T-cell (primary cell): ENCODE measurements at regions not wholly inside any gene's neighbourhood (a gene's known extent, or its start where the extent isn't known, plus 50 kb on each side); places are given as distances from the start of the nearest gene placed in this dataset.

Experiments
- ATAC-seq, 4 experiments: fragments of 200-7000 bp in 3 of 4; fragments of 150-1000 bp in 1 of 4; cut with Tn5 transposase; replicated peaks in 1 of 4; 1 replicate in 3 of 4; 2 replicates in 1 of 4; pipeline ENCODE4 v1.10.0; 2021; ENCODE audit warnings: moderate library complexity in 3 of 4, mild to moderate bottlenecking in 2 of 4, moderate number of reproducible peaks in 1 of 4
- CTCF ChIA-PET, 2 donors: fragments of 300-600 bp; sonication (Branson Sonifier 250); formaldehyde crosslinking; loops; one replicate each; lab custom pipeline; 2022; ENCODE audit warnings: antibody characterized with exemption in 2 of 2; lab: Charles Lee
- POLR2A ChIA-PET, 2 donors: fragments of 300-600 bp; sonication (Branson Sonifier 250); formaldehyde crosslinking; loops; one replicate each; lab custom pipeline; 2022; ENCODE audit warnings: antibody characterized with exemption in 2 of 2; lab: Charles Lee
- DNase-seq, 35 experiments: peaks; one replicate each; pipeline versions ENCODE4 v3.0.0 to v3.0.0-alpha.2; 2013 to 2023
- H3K27ac ChIP-seq: one replicate; pipeline ENCODE4 v1.5.1; 2013; ENCODE audit warnings: low read length
- H3K27me3 ChIP-seq, 2 experiments: replicated peaks in 1 of 2; 1 replicate in 1 of 2; 2 replicates in 1 of 2; pipeline versions ENCODE4 v1.6.1 to v1.7.0; 2013; ENCODE audit warnings: low read length in 1 of 2, mixed read lengths in 1 of 2; ENCODE audit not compliant: control insufficient read depth in 2 of 2, insufficient read depth in 2 of 2; ENCODE audit errors: extremely low read depth in 1 of 2
- H3K36me3 ChIP-seq, 2 donors: 1 replicate in 1 of 2; 2 replicates in 1 of 2; pipeline versions ENCODE4 v1.6.1 to v1.7.0; 2013; ENCODE audit warnings: low read length in 1 of 2; ENCODE audit not compliant: control insufficient read depth in 2 of 2, insufficient read depth in 1 of 2; ENCODE audit errors: extremely low read depth in 1 of 2
- H3K4me1 ChIP-seq, 2 experiments: 1 replicate in 1 of 2; 2 replicates in 1 of 2; pipeline versions ENCODE4 v1.6.1 to v1.7.0; 2013; ENCODE audit warnings: low read length in 2 of 2, mixed read lengths in 1 of 2; ENCODE audit not compliant: insufficient read depth in 2 of 2, control insufficient read depth in 1 of 2; ENCODE audit errors: extremely low read depth in 1 of 2
- H3K4me3 ChIP-seq, 2 donors: 1 replicate in 1 of 2; 2 replicates in 1 of 2; pipeline versions ENCODE4 v1.5.1 to v1.7.0; 2013; ENCODE audit warnings: mild to moderate bottlenecking in 2 of 2, low read length in 1 of 2, moderate library complexity in 1 of 2; ENCODE audit not compliant: control insufficient read depth in 1 of 2; ENCODE audit errors: extremely low read depth in 1 of 2
- H3K9me3 ChIP-seq: 2 replicates; pipeline ENCODE4 v1.7.0; 2013
- H3K27ac Mint-ChIP-seq, 2 donors: one replicate each; pipeline ENCODE4 v1.8.0; 2020 to 2021; ENCODE audit warnings: mild to moderate bottlenecking in 2 of 2, mixed read lengths in 2 of 2
- H3K27me3 Mint-ChIP-seq, 2 donors: one replicate each; pipeline ENCODE4 v1.8.0; 2021 to 2022; ENCODE audit warnings: mixed read lengths in 2 of 2
- H3K36me3 Mint-ChIP-seq: one replicate; pipeline ENCODE4 v1.8.0; 2021; ENCODE audit warnings: mixed read lengths
- H3K4me1 Mint-ChIP-seq, 3 donors: one replicate each; pipeline ENCODE4 v1.8.0; 2020 to 2022; ENCODE audit warnings: mixed read lengths in 3 of 3, mild to moderate bottlenecking in 1 of 3
- H3K4me3 Mint-ChIP-seq, 3 donors: one replicate each; pipeline ENCODE4 v1.8.0; 2020 to 2022; ENCODE audit warnings: mild to moderate bottlenecking in 3 of 3, mixed read lengths in 3 of 3, moderate library complexity in 3 of 3
- H3K9me3 Mint-ChIP-seq, 3 donors: one replicate each; pipeline ENCODE4 v1.8.0; 2020 to 2022; ENCODE audit warnings: mixed read lengths in 3 of 3
- WGBS: methylation state at CpG from one replicate; pipeline ENCODE4 v1.1.5; 2013; ENCODE audit warnings: missing lambda C conversion rate; ENCODE audit not compliant: insufficient coverage; 5-methylcytosine and 5-hydroxymethylcytosine counted together

DNA sequence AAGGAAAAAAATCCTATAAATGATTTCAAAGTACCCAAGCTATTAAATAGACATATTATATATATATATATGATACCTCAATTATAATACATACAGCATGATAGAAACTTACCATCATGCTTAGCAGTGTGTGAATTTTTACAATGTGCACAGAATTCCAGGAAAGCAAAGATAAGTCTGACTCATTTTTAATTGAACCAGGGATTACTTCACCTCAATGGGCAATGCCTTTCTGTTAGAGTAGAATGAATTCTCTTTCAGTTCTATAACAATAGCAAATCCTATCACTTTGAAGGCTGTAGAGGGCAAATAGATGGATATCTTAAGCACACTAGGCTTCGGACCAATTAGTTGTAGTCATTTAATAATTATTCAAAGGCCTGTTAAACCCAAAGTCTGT, 54.8 kb upstream of the P3H2 start:
- Histone ChIP-seq H3K4me1 (no peaks in the 10 kb centered on the region), H3K27ac (no peak overlapping the region), H3K36me3 (no peaks in the 10 kb centered on the region), H3K27me3 (no peaks in the 10 kb centered on the region), H3K9me3 (no peaks in the 10 kb centered on the region), H3K4me3 (no peak overlapping the region)
- no peak overlapping the region for H3K27ac Mint-ChIP-seq
- H3K9me3 Mint-ChIP-seq: no peaks in the 10 kb centered on the region
- CTCF ChIA-PET: no interaction called here
- POLR2A ChIA-PET: no interaction called here
- peaks cover 0 to 4% (median 4%) of the 10 kb centered on the region in 3 donors for H3K4me1 Mint-ChIP-seq
- no CpG with 5 or more reads among the region's 1 CpG for WGBS
- DNase-seq (no peak), ATAC-seq (no peak)
- H3K36me3 Mint-ChIP-seq: no peaks in the 10 kb centered on the region
- H3K27me3 Mint-ChIP-seq: peaks cover 15 to 16% of the 10 kb centered on the region in 2 donors
- H3K4me3 Mint-ChIP-seq: no peak overlapping the region

DNA sequence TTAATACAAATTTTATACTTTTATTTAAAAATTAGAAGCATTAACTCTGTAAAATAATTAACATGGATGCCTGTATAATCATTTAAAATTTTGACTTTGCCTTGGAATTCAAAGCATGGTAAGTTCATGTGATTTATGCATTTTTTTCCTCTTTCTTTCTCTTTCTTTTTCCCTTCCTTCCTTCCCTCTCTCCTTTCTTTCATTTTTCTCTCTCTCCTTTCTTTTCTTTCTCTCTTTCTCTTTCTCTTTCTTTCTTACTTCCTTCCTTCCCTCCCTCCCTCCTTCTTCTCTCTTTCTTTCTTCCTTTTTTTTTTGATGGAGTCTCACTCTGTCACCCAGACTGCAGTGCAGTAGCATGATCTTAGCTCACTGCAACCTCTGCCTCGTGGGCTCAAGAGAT, 53.8 kb upstream of the P3H2 start:
- Histone ChIP-seq H3K4me1 (no peaks in the 10 kb centered on the region), H3K4me3 (no peak overlapping the region), H3K9me3 (no peaks in the 10 kb centered on the region), H3K27ac (no peak overlapping the region), H3K36me3 (no peaks in the 10 kb centered on the region), H3K27me3 (no peaks in the 10 kb centered on the region)
- no peaks in the 10 kb centered on the region for H3K36me3 Mint-ChIP-seq
- no peaks in the 10 kb centered on the region for H3K9me3 Mint-ChIP-seq
- WGBS: 43% methylated on average over 1 of the region's 1 CpG
- H3K4me1 Mint-ChIP-seq: peaks cover 6 to 12% (median 11%) of the 10 kb centered on the region in 3 donors
- peaks cover 15 to 16% of the 10 kb centered on the region in 2 donors for H3K27me3 Mint-ChIP-seq
- ATAC-seq: no peak
- H3K4me3 Mint-ChIP-seq: no peak overlapping the region
- ChIA-PET CTCF (no interaction called here), POLR2A (no interaction called here)
- DNase-seq: no peak
- H3K27ac Mint-ChIP-seq: no peak overlapping the region

DNA sequence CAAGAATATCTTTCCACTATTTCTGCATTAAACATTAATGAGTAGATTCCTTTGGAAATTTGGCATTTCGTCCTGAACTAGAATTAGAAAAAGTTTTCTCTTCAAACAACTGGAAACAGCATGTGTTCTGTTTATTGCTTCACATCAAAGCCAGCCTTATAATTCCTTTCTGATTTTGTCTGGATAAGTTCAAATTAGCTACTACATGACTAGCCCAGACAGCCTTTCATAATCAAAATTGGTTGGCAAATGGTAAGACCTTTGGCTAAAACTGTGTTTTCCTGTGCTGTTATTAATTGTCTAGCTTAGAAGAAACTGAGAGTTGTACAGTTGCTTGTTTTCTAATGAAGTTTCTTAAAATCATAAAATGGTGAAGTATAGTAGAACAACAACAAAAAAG, 52.7 kb upstream of the P3H2 start:
- Histone ChIP-seq H3K36me3 (no peaks in the 10 kb centered on the region), H3K4me1 (no peaks in the 10 kb centered on the region), H3K27ac (no peak overlapping the region), H3K27me3 (no peaks in the 10 kb centered on the region), H3K9me3 (no peaks in the 10 kb centered on the region), H3K4me3 (no peak overlapping the region)
- H3K4me1 Mint-ChIP-seq: peaks cover 13 to 18% (median 15%) of the 10 kb centered on the region in 3 donors
- no peaks in the 10 kb centered on the region for H3K9me3 Mint-ChIP-seq
- no CpG with 5 or more reads among the region's 1 CpG for WGBS
- H3K27ac Mint-ChIP-seq: no peak overlapping the region
- H3K36me3 Mint-ChIP-seq: no peaks in the 10 kb centered on the region
- POLR2A ChIA-PET: no interaction called here
- CTCF ChIA-PET: interaction anchor here in 1 of 2 donors (0.7 kb wide), 1 partner anchor 260 kb away, joined by 3 read pairs; no protein-coding TSS in a partner anchor
- no peak overlapping the region for H3K4me3 Mint-ChIP-seq
- peaks cover 15 to 16% of the 10 kb centered on the region in 2 donors for H3K27me3 Mint-ChIP-seq
- no peak for ATAC-seq
- no peak for DNase-seq

DNA sequence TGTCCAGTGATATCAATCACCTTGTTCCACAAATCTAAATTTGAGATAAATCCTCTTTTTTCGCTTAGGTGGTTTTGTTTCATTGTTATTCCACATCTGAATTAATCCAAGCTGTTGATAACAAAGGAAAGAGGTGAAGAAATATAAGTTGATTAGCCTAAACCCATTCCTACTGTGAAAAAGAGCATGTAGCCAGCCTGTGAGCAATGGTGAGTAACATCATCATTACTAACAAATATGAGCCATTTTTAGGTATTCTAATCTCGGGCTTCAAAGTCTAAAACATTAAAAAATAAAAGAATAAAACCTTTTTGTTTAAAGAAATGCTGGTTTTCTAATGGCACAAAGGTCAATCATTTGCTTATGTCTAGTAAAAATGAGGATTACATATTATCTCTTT, 52.1 kb upstream of the P3H2 start:
- H3K4me3 ChIP-seq: no peak overlapping the region
- H3K4me1 Mint-ChIP-seq: peaks cover 15 to 25% (median 15%) of the 10 kb centered on the region in 3 donors
- ATAC-seq (no peak), DNase-seq (no peak)
- H3K4me3 Mint-ChIP-seq: no peak overlapping the region
- ChIA-PET CTCF (no interaction called here), POLR2A (no interaction called here)
- H3K36me3 Mint-ChIP-seq: no peaks in the 10 kb centered on the region
- peaks cover 13 to 16% of the 10 kb centered on the region in 2 donors for H3K27me3 Mint-ChIP-seq
- WGBS: no CpG with 5 or more reads among the region's 2 CpGs
- no peaks in the 10 kb centered on the region for H3K36me3 ChIP-seq
- no peaks in the 10 kb centered on the region for H3K9me3 ChIP-seq
- no peaks in the 10 kb centered on the region for H3K9me3 Mint-ChIP-seq
- H3K27ac ChIP-seq: no peak overlapping the region
- H3K27ac Mint-ChIP-seq: no peak overlapping the region
- no peaks in the 10 kb centered on the region for H3K27me3 ChIP-seq
- no peaks in the 10 kb centered on the region for H3K4me1 ChIP-seq
